HG03520 (cell line): ENCODE measurements at regions not wholly inside any gene's neighbourhood (a gene's known extent, or its start where the extent isn't known, plus 50 kb on each side); places are given as distances from the start of the nearest gene placed in this dataset.
"Not testable (repeated sequence)": the region's sequence is repeated elsewhere in the genome, so short reads cannot be mapped to it uniquely, and the experiment has no call there.

Source experiments
- ATAC-seq: cut with Tn5 transposase; IDR thresholded peaks from one replicate; pipeline ENCODE4 v1.9.1; 2021; ENCODE audit warnings: mild to moderate bottlenecking, moderate library complexity; ENCODE audit not compliant: unreplicated experiment

- no peak for ATAC-seq
These were observed 133.6 kb upstream of the GLRA1 start for GRCh38 chr5:152058267-152058666.

- no peak for ATAC-seq
These were observed 132.3 kb upstream of the GLRA1 start for GRCh38 chr5:152056931-152057330.

- no peak for ATAC-seq
These were observed 127.8 kb upstream of the GLRA1 start for GRCh38 chr5:152052470-152052869.

- no peak for ATAC-seq
These were observed 127.1 kb upstream of the GLRA1 start for GRCh38 chr5:152051499-152052454.

GRCh38 chr5:152046361-152046760, 121.7 kb upstream of the GLRA1 start:
- no peak for ATAC-seq

GRCh38 chr5:152038856-152039255, 114.2 kb upstream of the GLRA1 start:
- not testable (repeated sequence) for ATAC-seq

- not testable (repeated sequence) for ATAC-seq
These were observed 101.8 kb upstream of the GLRA1 start for GRCh38 chr5:152026328-152027024.

- ATAC-seq, result no peak
These were observed 91.8 kb upstream of the GLRA1 start for GRCh38 chr5:152016421-152016820.

- no peak for ATAC-seq
These were observed 83.1 kb upstream of the GLRA1 start for GRCh38 chr5:152007653-152008335.

GRCh38 chr5:152004095-152004494, 79.4 kb upstream of the GLRA1 start:
- ATAC-seq, result no peak
